Liver (tissue), 8 donors: ENCODE measurements at regions not wholly inside any gene's neighbourhood (a gene's known extent, or its start where the extent isn't known, plus 50 kb on each side); places are given as distances from the start of the nearest gene placed in this dataset.

ENCODE experiments used
- DNase-seq: peaks from one replicate; pipeline ENCODE4 v3.0.0-alpha.2; 2017; ENCODE audit warnings: low spot score
- H3K27ac ChIP-seq, 2 donors: one replicate each; pipeline ENCODE4 v1.7.0; 2013; ENCODE audit warnings: inconsistent platforms in 2 of 2, low read length in 2 of 2, control low read depth in 1 of 2, low read depth in 1 of 2, mild to moderate bottlenecking in 1 of 2
- H3K27me3 ChIP-seq, 4 donors: one replicate each; pipeline versions ENCODE4 v1.6.1 to v1.7.0; 2013; ENCODE audit warnings: low read length in 3 of 4, inconsistent platforms in 1 of 4, mild to moderate bottlenecking in 1 of 4, moderate library complexity in 1 of 4; ENCODE audit not compliant: control insufficient read depth in 4 of 4, insufficient read depth in 4 of 4
- H3K36me3 ChIP-seq, 4 donors: one replicate each; pipeline versions ENCODE4 v1.6.1 to v1.7.0; 2013; ENCODE audit warnings: low read length in 3 of 4, mild to moderate bottlenecking in 3 of 4, low read depth in 1 of 4, moderate library complexity in 1 of 4; ENCODE audit not compliant: control insufficient read depth in 4 of 4, insufficient read depth in 3 of 4
- H3K4me1 ChIP-seq, 4 donors: one replicate each; pipeline versions ENCODE4 v1.6.1 to v1.7.0; 2013; ENCODE audit warnings: low read length in 3 of 4, mild to moderate bottlenecking in 3 of 4, moderate library complexity in 1 of 4; ENCODE audit not compliant: control insufficient read depth in 4 of 4, insufficient read depth in 4 of 4
- H3K4me3 ChIP-seq, 3 donors: one replicate each; pipeline versions ENCODE4 v1.6.1 to v1.7.0; 2013; ENCODE audit warnings: low read length in 3 of 3, control low read depth in 1 of 3, low read depth in 1 of 3, mild to moderate bottlenecking in 1 of 3
- H3K9ac ChIP-seq, 2 donors: one replicate each; pipeline ENCODE4 v1.7.0; 2013; ENCODE audit warnings: low read length in 2 of 2, mild to moderate bottlenecking in 2 of 2, moderate library complexity in 2 of 2, control low read depth in 1 of 2, low read depth in 1 of 2
- H3K9me3 ChIP-seq, 4 donors: one replicate each; pipeline versions ENCODE4 v1.6.1 to v1.7.0; 2013; ENCODE audit warnings: low read length in 3 of 4; ENCODE audit not compliant: control insufficient read depth in 4 of 4
- EGR1 ChIP-seq, 2 donors: IDR thresholded peaks; 2 replicates each; pipeline ENCODE4 v1.6.1; 2016 to 2018; ENCODE audit warnings: antibody characterized with exemption in 2 of 2, low read depth in 2 of 2
- FOXA1 ChIP-seq: IDR thresholded peaks from 2 replicates; pipeline ENCODE4 v1.6.1; 2016; ENCODE audit warnings: antibody characterized with exemption
- FOXA2 ChIP-seq: IDR thresholded peaks from 2 replicates; pipeline ENCODE4 v1.6.1; 2016; ENCODE audit warnings: antibody characterized with exemption
- GABPA ChIP-seq, 2 donors: IDR thresholded peaks in 1 of 2; conservative IDR thresholded peaks in 1 of 2; 2 replicates each; pipeline ENCODE4 v1.6.1; 2016; ENCODE audit warnings: antibody characterized with exemption in 2 of 2, mild to moderate bottlenecking in 1 of 2, moderate library complexity in 1 of 2
- HNF4A ChIP-seq, 2 donors: conservative IDR thresholded peaks; 2 replicates each; pipeline ENCODE4 v1.6.1; 2016; ENCODE audit warnings: antibody characterized with exemption in 2 of 2, mild to moderate bottlenecking in 2 of 2
- HNF4G ChIP-seq: IDR thresholded peaks from 2 replicates; pipeline ENCODE4 v1.6.1; 2016; ENCODE audit warnings: antibody characterized with exemption
- NR2F2 ChIP-seq: IDR thresholded peaks from 2 replicates; pipeline ENCODE4 v1.6.1; 2016; ENCODE audit warnings: antibody characterized with exemption
- RAD21 ChIP-seq, 2 donors: IDR thresholded peaks; 2 replicates each; pipeline ENCODE4 v1.6.1; 2016; ENCODE audit warnings: antibody characterized with exemption in 2 of 2, mild to moderate bottlenecking in 2 of 2
- RXRA ChIP-seq, 2 donors: IDR thresholded peaks; 2 replicates each; pipeline ENCODE4 v1.6.1; 2017 to 2018; ENCODE audit warnings: antibody characterized with exemption in 2 of 2, mild to moderate bottlenecking in 1 of 2
- SP1 ChIP-seq: IDR thresholded peaks from 2 replicates; pipeline ENCODE4 v1.6.1; 2018; ENCODE audit warnings: antibody characterized with exemption, mild to moderate bottlenecking
- TAF1 ChIP-seq: conservative IDR thresholded peaks from 2 replicates; pipeline ENCODE4 v1.6.1; 2016; ENCODE audit warnings: antibody characterized with exemption, mild to moderate bottlenecking
- YY1 ChIP-seq: IDR thresholded peaks from 2 replicates; pipeline ENCODE4 v1.6.1; 2016; ENCODE audit warnings: antibody characterized with exemption, mild to moderate bottlenecking
- WGBS: extraction: QIAGEN DNeasy Blood & Tissue Kit; methylation state at CpG from one replicate; pipeline ENCODE4 v1.1.7; 2013; 5-methylcytosine and 5-hydroxymethylcytosine counted together
- TF ChIP-seq, protein P1 (sequence below): IDR thresholded peaks from 2 replicates; pipeline ENCODE4 v1.6.1; 2016; ENCODE audit warnings: antibody characterized with exemption, mild to moderate bottlenecking
- TF ChIP-seq, protein P2 (sequence below): IDR thresholded peaks from 2 replicates; pipeline ENCODE4 v1.6.1; 2016; ENCODE audit warnings: antibody characterized with exemption
- TF ChIP-seq, protein P3 (sequence below): IDR thresholded peaks from 2 replicates; pipeline ENCODE4 v1.6.1; 2016; ENCODE audit warnings: antibody characterized with exemption
- TF ChIP-seq, protein P4 (sequence below): IDR thresholded peaks from 2 replicates; pipeline ENCODE4 v1.6.1; 2016; ENCODE audit warnings: antibody characterized with exemption
- TF ChIP-seq, protein P5 (sequence below): fragments of 150-350 bp; IDR thresholded peaks from 2 replicates; pipeline ENCODE4 v1.5.1; 2017; ENCODE audit warnings: improper control_type of control experiment, low read depth, low read length; ENCODE audit not compliant: missing input control
- donor health status: healthy.
- donor health status: healthy.
- donor health status: healthy.
- donor health status: healthy.
- donor health status: healthy.

DNA sequence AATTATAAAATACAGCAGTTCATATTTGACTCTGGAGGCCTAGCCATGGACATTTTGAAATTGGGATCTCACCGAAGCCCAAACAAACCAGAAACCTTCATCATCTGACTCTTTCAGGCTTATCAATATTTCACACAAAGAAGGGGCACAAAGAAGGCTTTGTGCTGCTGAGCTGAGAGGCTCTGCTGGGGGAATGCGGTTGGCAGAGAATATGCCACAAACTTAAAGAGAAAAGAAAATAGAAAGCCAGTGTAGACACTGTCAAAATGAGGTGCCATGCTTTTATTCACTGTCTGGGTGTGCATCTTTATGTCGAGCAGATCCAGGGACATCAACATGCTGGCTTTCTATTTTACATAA, 162.6 kb downstream of the QPCT start:
- H3K27me3 ChIP-seq: no peaks in the 10 kb centered on the region
- H3K27ac ChIP-seq: no peak overlapping the region
- no peak for DNase-seq
- H3K4me3 ChIP-seq: no peak overlapping the region
- no peaks in the 10 kb centered on the region for H3K9me3 ChIP-seq
- H3K4me1 ChIP-seq: no peaks in the 10 kb centered on the region
- TF ChIP-seq FOXA1: no peak
- TF ChIP-seq, protein P1, sequence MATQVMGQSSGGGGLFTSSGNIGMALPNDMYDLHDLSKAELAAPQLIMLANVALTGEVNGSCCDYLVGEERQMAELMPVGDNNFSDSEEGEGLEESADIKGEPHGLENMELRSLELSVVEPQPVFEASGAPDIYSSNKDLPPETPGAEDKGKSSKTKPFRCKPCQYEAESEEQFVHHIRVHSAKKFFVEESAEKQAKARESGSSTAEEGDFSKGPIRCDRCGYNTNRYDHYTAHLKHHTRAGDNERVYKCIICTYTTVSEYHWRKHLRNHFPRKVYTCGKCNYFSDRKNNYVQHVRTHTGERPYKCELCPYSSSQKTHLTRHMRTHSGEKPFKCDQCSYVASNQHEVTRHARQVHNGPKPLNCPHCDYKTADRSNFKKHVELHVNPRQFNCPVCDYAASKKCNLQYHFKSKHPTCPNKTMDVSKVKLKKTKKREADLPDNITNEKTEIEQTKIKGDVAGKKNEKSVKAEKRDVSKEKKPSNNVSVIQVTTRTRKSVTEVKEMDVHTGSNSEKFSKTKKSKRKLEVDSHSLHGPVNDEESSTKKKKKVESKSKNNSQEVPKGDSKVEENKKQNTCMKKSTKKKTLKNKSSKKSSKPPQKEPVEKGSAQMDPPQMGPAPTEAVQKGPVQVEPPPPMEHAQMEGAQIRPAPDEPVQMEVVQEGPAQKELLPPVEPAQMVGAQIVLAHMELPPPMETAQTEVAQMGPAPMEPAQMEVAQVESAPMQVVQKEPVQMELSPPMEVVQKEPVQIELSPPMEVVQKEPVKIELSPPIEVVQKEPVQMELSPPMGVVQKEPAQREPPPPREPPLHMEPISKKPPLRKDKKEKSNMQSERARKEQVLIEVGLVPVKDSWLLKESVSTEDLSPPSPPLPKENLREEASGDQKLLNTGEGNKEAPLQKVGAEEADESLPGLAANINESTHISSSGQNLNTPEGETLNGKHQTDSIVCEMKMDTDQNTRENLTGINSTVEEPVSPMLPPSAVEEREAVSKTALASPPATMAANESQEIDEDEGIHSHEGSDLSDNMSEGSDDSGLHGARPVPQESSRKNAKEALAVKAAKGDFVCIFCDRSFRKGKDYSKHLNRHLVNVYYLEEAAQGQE: no peak
- no peak for TF ChIP-seq RXRA (IDR thresholded peaks at IDR 0.05)
- TF ChIP-seq, protein P2, sequence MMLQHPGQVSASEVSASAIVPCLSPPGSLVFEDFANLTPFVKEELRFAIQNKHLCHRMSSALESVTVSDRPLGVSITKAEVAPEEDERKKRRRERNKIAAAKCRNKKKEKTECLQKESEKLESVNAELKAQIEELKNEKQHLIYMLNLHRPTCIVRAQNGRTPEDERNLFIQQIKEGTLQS: no peak
- no peak for TF ChIP-seq GABPA (IDR thresholded peaks at IDR 0.05 in 1 of 2, conservative IDR thresholded peaks at IDR 0.05 in 1 of 2)
- no peak for TF ChIP-seq HNF4G
- no peak for TF ChIP-seq FOXA2
- no peak for TF ChIP-seq EGR1 (IDR thresholded peaks at IDR 0.05; ENCODE audit: low read depth in 2 of 2)
- no peak for TF ChIP-seq SP1
- TF ChIP-seq, protein P3, sequence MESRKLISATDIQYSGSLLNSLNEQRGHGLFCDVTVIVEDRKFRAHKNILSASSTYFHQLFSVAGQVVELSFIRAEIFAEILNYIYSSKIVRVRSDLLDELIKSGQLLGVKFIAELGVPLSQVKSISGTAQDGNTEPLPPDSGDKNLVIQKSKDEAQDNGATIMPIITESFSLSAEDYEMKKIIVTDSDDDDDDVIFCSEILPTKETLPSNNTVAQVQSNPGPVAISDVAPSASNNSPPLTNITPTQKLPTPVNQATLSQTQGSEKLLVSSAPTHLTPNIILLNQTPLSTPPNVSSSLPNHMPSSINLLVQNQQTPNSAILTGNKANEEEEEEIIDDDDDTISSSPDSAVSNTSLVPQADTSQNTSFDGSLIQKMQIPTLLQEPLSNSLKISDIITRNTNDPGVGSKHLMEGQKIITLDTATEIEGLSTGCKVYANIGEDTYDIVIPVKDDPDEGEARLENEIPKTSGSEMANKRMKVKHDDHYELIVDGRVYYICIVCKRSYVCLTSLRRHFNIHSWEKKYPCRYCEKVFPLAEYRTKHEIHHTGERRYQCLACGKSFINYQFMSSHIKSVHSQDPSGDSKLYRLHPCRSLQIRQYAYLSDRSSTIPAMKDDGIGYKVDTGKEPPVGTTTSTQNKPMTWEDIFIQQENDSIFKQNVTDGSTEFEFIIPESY: no peak
- no peak for TF ChIP-seq NR2F2
- TF ChIP-seq RAD21 (IDR thresholded peaks at IDR 0.05): no peak
- no peak for TF ChIP-seq YY1
- TF ChIP-seq, protein P4, sequence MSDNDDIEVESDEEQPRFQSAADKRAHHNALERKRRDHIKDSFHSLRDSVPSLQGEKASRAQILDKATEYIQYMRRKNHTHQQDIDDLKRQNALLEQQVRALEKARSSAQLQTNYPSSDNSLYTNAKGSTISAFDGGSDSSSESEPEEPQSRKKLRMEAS: no peak
- no peak for TF ChIP-seq HNF4A (conservative IDR thresholded peaks at IDR 0.05)
- TF ChIP-seq, protein P5, sequence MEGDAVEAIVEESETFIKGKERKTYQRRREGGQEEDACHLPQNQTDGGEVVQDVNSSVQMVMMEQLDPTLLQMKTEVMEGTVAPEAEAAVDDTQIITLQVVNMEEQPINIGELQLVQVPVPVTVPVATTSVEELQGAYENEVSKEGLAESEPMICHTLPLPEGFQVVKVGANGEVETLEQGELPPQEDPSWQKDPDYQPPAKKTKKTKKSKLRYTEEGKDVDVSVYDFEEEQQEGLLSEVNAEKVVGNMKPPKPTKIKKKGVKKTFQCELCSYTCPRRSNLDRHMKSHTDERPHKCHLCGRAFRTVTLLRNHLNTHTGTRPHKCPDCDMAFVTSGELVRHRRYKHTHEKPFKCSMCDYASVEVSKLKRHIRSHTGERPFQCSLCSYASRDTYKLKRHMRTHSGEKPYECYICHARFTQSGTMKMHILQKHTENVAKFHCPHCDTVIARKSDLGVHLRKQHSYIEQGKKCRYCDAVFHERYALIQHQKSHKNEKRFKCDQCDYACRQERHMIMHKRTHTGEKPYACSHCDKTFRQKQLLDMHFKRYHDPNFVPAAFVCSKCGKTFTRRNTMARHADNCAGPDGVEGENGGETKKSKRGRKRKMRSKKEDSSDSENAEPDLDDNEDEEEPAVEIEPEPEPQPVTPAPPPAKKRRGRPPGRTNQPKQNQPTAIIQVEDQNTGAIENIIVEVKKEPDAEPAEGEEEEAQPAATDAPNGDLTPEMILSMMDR: no peak
- TF ChIP-seq TAF1: no peak
- WGBS: 85% methylated on average over 3 of the region's 3 CpGs
- H3K36me3 ChIP-seq: peaks cover 0 to 2% (median under 1%) of the 10 kb centered on the region in 4 donors
- no peak overlapping the region for H3K9ac ChIP-seq

DNA sequence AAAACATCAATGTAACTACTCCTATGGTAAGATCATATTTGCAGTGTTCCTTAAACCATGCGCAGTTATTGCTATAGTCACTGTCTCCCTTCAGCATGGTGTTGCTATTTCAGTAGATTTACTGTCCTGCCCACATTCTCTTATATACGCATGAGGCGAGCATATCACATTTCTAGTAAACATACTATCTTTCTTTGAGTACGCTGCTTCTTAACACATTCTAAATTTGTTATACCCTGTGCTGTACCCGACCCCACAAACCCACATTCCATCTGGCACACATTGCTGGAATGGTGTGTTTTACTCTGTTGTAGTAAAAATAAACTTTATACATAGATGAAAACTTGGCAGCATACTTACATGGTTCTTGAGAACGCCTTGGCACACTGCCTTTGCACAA, 163.3 kb downstream of the QPCT start:
- H3K4me3 ChIP-seq: no peak overlapping the region
- no peaks in the 10 kb centered on the region for H3K4me1 ChIP-seq
- WGBS: 83% methylated on average over 6 of the region's 6 CpGs
- no peak overlapping the region for H3K27ac ChIP-seq
- H3K36me3 ChIP-seq: peaks cover 0 to 2% (median under 1%) of the 10 kb centered on the region in 4 donors
- H3K9me3 ChIP-seq: no peaks in the 10 kb centered on the region
- H3K27me3 ChIP-seq: no peaks in the 10 kb centered on the region
- no peak for DNase-seq
- TF ChIP-seq HNF4G (no peak), NR2F2 (no peak)
- TF ChIP-seq, protein P3: no peak
- TF ChIP-seq, protein P2: no peak
- no peak overlapping the region for H3K9ac ChIP-seq
